ENCODE measurements at regions not wholly inside any gene's neighbourhood (a gene's known extent, or its start where the extent isn't known, plus 50 kb on each side); places are given as distances from the start of the nearest gene placed in this dataset.
A peak's percentile ranks its signal among the peaks of the same experiment; 100 is the strongest.
"Not testable (repeated sequence)": the region's sequence is repeated elsewhere in the genome, so short reads cannot be mapped to it uniquely, and the experiment has no call there.

DNA sequence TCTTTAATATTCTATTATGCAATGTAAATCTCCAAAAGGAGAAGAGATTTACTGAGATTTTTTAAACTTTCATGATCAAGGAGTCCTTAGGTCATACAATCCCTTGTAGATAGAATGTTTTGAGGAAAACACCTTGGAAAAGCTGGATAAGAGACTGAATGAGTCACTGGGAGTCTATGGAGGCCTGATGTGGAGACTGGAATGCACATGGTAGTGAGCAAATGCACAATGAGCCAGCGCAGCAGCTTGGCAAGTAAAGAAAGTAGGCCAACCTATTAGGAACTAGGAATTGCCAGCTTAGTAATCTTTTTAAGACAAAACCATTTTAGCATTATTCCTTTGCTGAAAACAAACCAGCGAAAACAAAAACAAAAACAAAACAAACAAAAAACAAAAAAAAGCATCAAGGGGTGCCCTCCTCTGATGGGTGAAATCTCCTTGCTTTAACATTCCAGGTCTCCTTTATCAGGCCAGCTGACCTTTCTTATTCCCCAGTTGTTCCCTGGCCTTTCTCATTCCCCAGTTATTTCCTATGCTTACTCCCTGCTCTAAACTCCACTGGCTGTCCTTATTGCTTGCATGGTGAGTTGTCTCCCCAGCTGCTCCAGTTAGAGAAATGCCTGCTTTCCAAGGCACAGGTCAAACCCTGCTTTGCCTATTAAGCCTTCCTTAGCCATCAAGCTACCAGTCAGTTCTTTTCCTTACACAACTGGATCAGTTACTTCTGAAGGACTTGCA lies 135.8 kb downstream of the PLCE1 start:
- no peak for DNase-seq

DNA sequence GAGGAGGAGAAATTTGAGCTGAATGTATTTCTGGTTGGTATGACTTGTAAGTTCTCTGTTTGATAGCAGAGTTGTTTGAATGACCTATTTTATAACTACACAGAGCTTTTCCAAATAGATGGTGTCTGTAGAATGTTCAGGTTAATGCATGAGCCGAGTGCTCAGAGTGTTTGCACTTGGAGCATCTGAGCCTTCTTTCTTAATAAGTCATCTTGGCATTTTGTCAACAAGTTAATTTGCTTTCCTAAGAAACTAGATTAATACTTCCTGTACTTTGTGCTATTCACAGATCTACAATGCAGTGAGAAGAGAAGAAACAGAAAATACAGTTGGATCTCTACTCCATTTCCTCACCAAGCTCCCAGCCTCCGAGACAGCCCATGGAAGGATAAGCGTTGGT lies 138.2 kb downstream of the PLCE1 start:
- DNase-seq, result no peak

DNA sequence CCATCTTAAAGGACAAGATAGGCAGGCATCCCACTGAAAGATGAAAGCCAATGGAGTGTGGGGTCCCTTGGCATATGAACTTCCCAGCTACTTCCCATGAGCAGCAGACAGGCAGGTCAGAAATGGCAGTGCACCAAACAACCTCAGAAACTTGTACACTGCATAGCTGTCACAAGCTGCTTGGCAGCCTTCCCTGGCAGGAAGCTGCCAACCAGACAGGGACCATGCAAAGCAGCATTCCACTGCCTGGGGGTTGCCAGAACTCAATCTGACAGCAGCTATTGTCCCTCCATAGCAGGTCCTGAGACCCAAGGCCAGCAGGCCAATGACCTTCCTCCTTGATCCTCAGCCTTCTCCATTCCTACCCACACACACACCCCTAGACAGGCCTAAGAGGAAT lies 139.5 kb downstream of the PLCE1 start:
- DNase-seq, result no peak

DNA sequence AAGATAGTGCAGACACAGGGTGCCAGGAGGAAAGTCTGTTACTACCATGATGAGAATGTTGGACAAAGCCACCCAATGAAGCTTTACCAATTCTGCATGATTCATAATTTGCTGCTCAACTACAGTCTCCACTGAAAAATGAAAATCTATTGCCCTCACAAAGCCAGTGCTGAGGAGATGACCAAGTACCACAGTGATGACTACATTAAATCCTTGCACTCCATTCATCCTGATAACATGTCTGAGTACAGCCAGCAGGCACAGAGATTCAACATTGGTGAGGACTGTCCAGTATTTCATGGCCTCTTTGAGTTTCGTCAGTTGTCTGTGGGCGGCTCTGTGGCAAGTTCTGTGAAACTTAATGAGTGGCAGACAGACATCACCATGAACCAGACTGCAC lies 144.0 kb downstream of the PLCE1 start:
- no peak for DNase-seq

DNA sequence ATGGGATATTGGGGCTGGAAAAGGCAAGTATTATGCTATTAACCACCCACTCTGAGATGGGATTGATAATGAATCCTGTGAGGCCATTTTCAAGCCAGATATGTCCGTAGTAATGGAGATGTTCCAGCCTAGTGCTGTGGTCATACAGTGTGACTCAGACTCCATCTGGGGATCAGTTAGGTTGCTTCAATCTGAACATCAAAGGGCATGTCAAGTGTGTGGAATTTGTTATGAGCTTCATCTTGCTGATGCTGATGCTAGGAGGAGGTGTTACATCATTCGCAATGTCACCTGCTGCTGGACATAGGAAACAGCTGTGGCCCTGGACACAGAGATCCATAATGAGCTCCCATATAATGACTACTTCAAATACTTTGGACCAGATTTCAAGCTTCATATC lies 144.7 kb downstream of the PLCE1 start:
- no peak for DNase-seq

DNA sequence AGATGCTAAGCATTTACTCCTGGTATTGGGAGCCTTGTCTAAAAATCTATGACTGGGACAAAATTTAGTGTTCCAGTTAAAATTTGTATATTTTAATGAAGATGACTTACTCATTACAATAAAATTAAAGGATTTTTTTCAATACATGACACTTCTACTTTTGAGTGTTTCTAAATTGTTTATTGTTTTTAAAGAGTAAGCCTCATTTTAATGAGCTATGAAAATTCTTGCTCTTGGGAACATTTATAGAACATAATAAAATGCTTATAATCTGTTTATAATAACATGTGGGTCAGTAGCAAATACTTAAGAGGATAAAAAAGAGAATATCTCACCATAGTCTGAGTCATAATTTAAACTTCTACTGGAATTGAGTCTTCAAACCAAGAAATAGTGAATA lies 149.5 kb downstream of the PLCE1 start:
- no peak for DNase-seq

DNA sequence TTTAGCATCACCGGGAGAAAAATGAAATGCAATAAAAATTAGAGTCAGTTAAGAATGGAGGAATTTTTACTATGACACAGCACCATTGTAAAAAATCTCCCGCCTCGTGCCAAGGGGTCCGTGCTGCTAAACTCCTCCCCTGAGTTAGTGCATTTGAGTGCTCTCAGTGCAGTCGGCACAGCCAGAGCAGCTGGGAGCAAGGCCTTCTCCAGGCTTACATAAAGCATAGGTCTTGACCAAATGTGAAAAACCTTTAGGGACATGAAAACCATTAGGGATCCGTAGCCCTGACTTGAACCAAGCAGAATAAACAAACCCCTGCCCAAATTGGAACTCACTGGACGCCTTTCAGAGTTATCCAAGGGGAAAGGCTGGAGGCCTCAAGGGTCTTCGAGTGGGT lies 152.6 kb downstream of the PLCE1 start:
- no peak for DNase-seq

DNA sequence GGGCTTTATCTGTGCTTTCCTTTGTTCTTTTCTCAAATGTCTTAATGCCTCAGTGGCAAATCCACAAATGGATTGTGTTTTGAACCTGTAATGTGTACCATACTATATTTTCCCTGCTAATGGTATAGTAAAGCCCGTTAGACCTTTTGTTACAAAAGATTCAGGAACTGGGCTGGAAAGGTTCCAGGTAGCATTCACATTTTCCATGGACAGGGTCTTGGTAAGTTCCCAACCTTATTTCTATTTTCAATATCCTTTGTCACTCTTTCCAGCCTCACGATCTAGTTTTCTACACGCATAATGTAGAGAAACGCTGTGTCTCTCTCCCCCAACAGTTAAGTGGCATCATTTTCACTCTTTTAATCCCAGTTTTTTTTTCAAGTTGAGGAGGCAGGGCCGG lies 153.0 kb downstream of the PLCE1 start:
- no peak for DNase-seq

DNA sequence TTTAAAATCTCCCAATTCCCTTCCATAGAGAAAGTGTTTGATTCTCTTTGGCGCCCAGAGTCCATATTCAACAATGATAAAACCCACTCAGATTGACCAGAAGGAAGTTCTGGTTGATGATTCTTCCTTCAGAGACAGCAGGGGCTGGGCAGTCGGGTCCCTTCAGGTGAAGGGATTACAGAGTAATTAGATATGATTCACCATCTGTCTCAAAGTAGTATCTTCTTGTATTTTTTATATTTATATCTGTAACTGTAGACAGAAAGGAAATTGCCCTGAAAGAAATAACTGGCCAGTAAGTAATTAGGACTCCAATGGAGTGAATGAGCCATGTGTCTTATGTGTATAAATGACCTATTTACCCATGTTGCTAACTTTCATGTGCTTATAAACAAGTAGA lies 156.0 kb downstream of the PLCE1 start:
- no peak for DNase-seq

DNA sequence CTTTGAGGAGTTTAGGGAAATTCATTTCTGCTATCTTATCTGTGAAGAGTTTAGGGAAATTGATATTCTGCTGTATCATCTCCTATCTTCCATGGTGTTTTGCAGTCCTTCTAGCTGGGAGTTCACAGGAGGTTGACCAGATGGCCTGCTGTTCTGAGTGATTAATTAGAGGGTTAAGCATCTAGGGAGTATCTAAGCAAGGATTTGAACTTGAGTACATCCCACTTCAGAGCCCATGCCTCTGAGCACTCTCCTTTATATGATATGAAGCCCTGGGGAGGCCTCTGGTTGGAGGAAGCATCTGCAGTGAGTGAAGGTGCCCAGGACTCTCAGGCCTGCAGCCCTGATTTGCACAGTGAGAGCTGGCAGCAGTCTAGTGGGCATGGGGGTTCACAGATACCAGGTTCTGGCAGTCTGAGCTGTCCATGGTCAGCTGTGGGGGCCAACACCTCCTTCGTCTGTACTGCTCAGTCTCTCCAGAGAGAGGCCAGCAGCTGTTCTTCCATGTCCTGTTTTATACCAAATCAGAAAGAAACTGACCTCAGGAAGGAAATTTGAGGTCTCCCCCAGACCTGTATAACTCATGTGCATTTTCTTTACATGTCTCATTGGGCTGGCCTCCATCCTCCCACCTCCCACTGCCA lies 156.9 kb downstream of the PLCE1 start:
- no peak for DNase-seq

DNA sequence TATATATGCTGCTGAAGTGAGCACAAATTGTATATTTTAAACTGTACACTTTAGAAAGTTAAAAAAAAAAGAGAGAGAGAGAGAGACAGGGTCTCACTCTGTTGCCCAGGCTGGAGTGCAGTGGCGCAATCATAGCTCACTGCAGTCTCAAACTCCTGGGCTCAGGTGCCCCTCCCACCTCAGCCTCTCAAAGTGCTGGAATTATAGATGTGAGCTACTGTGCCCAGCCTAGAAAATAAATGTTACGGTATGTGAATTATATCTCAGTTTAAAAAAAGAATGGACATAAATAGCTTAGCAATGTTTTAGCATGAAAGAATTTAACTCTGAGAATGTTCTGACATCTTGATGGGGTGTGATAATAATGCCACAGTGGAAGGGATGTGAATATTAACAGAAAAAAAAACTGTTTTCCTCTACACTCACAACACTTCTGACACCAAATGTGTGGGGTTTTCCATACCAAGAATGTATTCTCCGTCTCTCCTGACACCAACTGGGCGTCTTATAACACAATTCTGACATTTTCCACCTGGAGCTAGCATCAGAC lies 162.1 kb downstream of the PLCE1 start:
- DNase-seq, result no peak

DNA sequence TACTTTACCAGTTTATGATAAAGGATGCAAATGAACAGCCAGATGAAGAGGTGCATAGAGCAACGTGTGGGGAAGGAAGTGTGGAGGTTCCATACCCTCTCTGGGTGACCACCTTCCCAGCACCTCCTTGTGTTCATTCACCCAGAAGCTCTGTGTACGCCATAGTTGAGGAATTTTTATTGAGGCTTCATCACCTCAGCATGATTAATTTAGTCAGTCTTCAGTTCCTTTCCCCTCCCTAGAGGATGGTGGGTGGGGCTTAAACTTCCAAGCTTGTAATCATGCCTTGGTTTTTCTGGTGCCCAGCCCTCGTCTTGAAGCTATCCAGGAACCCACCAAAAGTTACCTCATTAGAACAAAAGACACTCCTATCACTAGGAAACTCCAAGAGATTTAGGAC lies 162.7 kb downstream of the PLCE1 start:
- no peak for DNase-seq

DNA sequence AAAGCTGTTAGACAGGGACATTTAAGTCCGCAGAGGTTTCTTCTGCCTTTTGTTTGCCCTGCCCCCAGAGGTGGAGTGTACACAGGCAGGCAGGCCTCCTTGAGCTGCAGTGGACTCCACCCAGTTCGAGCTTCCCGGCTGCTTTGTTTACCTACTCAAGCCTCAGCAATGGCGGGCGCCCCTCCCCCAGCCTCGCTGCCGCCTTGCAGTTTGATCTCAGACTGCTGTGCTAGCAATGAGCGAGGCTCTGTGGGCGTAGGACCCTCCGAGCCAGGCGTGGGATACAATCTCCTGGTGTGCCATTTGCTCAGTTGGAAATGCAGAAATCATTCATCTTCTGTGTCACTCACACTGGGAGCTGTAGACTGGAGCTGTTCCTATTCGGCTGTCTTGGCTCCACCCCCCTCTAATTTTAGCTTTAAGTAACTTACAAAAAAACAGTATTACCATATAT lies 171.5 kb downstream of the PLCE1 start:
- DNase-seq, result not testable (repeated sequence)

DNA sequence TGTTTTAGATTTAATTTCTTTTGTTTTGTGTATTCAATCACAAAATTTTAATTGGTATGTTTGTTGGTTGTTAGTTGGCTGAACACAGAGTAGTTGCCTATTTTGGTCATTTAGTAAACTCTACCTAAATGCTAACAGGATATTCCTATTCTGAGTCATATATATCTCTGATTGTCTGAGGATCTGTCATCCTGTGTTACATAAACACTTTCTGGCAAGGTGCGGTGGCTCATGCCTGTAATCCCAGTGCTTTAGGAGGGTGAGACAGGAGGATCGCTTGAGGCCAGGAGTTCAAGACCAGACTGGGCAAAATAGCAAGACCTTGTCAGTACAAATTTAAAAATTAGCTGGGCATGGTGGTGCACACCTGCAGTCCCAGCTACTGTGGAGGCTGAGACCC lies 178.6 kb downstream of the PLCE1 start:
- DNase-seq, result no peak

DNA sequence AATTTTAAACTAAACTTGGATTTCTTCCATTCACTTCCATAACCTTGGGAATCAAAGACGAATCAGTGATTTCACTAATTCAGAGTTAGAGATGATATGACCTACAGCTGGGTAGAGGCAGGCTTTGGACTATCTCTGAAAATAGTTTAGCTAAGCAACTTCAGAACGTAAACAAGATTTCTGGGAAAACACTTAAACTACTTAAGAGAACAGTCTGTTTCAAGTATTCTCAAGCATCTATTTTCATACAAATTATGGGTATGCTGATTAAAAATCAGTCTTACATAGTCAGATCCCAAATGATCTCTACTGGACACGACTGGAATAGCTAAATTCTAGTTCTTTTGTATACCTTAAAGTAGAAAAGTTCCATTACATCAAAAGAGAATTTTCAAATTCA lies 179.9 kb downstream of the PLCE1 start:
- no peak for DNase-seq

DNA sequence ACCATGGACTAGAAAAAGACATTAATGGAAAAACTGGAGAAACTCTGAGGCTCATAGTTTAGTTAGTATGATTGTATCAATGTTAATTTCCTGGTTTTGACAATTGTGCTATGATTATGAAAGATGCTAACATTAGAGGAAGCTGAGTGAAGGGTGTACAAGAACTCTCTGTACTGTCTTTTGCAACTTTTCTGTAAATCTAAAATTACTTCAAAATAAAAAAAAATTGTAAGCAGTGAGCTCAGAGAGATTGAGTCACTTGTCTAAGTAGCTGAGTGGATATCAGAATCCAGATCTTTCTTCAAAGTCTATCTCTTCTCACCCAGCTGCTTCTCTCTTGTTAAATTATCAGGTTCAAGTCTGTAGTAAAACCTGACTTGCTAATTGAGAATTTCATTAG lies 181.1 kb downstream of the PLCE1 start:
- no peak for DNase-seq

DNA sequence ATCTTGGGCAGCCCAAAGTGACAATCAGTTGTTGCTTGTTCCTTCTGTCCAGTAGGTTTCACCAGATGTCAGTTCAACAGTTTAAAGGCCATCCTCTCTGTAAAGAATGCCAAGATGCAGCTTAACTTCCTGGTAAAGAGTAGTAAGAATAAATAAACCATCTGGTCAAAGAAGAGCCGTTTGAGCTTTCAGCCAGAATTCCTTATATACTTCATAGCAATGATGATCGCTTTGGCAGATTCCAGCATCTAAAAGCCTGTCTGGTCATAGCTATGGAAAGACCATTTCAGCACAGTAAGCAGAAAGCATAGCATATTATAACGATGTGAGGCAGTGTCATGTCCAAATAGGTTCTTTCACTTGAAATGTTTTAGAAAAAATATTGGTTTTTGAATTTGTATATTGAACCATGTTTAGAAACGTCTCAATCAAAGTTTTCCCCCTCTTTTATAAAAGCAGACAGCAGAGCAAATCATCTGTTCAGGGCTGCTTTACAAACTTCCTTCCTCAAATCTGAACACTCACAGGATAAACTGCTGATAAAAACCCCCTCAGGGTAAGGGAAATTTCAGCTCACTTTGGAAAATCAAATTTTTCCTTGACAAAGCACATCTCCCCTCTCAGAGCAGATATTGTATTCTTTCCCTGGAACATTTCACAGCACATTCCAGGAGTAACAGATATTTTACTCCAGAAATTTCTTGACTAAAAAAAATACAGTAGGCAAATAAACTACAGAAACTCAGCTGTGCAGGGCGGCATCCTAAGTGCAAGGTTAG lies 184.1 kb downstream of the NOC3L start:
- DNase-seq, result no peak

DNA sequence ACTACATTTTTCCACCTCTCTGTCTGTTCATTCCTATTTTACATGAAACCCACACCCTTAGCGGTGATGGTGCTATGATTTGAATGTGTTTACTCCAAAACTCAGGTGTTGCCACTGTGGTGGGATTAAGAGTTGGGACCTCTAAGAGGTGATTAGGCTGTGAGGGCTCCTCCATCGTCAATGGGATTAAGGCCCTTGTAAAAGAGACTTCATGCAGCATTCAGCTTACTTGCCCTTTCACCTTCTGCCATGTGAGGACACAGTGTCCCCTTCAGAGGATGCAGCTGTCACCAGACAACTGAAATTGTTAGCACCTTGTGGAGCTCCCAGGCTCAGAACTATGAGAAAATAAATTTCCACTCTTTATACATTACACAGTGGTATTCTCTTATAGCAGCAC lies 182.2 kb downstream of the NOC3L start:
- no peak for DNase-seq

DNA sequence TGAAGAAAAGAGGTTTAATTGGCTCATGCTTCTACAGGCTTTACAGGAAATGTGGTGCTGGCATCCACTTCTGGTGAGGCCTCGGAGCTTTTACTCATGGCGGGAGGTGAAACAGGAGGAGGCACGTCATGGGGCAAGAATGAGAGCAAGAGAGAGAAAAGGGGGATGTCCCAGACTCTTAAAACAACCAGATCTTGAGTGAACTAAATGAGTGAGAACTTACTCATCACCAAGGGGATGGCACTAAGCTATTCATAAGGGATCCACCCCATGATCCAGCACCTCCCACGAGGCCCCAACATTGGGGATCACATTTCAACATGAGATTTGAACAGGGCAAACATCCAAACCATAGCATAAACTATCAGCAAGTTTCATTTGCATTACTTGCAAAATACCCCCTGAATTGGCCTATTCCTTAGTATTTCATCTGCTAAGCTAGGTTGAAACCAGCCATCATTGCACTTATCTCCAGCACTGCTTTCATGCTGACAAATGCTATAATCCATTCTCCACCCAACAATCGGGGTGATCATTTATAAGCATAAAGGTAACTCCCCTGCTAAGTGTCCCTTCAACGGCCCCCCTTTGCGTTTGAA lies 179.0 kb downstream of the NOC3L start:
- peak; percentile 30 for DNase-seq

DNA sequence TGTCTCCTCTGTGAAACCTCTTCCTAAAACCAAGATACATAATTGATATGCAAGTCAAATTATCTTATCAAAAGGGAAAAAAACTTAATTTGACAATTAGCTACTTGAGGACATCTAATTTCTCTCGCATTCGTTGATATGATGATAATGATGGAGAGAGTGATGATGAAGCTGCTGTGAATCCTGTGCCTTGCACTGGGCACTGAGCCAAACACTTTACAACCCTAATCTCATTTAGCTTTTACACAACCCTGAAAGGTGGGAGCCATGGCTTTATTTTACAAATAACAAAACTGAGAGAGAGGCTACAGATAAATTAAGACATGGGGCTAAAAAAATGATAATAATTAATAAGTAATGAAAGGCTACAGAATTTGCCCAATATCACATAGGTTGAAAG lies 176.0 kb downstream of the NOC3L start:
- no peak for DNase-seq

DNA sequence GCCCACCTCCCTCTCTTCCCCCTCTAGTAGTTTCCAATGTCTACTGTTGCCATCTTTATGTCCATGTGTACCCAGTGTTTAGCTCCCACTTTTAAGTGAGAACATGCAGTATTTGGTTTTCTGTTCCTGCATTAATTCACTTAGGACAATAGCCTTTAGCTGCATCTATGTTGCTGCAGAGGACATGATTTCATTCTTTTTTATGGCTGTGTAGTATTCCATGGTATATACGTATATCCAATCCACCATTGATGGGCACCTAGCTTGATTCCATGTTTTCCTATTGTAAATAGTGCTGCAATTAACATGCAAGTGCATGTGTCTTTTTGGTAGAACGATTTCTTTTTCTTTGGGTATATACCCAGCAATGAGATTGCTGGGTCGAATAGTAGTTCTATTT lies 170.4 kb downstream of the NOC3L start:
- DNase-seq, result no peak

DNA sequence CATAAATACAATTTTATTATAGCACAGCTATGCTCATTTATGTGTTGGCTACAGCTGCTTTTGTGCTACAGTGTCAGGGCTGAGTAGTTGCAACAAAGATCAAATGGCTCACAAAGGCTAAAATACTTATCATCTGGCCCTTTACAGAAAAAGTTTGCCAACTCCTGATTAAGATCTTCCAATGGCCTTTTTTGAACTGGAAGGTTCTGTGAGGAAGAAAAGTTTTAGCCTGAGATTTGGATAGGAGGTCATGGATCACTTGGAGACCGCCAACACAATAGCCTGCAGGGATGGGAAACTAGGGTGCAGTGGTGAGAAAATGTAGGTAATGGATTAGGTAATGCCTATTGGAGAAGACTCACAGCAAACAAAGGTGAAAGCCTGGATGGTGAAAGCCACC lies 169.8 kb downstream of the NOC3L start:
- no peak for DNase-seq

DNA sequence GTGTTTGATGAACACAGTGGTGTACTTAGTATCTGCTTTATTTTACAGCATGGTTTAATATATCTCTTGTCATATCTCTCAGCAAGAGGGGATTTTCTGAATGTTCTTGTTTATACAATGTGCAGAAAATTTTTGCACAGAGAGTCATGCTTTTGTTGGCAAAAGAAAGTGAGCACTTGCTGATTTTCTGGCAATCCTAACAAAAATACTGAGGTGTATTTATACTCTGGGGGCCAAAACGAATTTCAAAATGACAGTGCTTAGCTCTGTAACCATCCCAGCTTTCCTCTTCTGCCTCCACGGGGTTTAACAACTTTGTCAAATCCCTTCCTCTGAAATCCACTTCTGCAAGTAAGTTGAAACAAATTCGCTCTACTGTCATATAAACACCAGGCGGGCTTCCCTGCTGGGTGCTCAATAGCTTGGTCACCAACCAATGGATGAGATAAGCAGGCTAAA lies 169.2 kb downstream of the NOC3L start:
- no peak for DNase-seq

Data from activated CD4-positive, alpha-beta T cell treated with anti-CD3 and anti-CD28 coated beads, Interleukin-2, amount 50 U/mL, for 16 hours (primary cell).